DND-41 (cell line): ENCODE measurements at regions not wholly inside any gene's neighbourhood (a gene's known extent, or its start where the extent isn't known, plus 50 kb on each side); places are given as distances from the start of the nearest gene placed in this dataset.

Experiments used
- EZH2 ChIP-seq: IDR thresholded peaks from 3 replicates; pipeline ENCODE4 v1.6.1; 2012; ENCODE audit warnings: borderline replicate concordance, low read depth, mild to moderate bottlenecking, moderate library complexity, low read length, inconsistent platforms; ENCODE audit not compliant: severe bottlenecking
- TF ChIP-seq, protein P1 (sequence below): IDR thresholded peaks from 2 replicates; pipeline ENCODE4 v1.5.1; 2012; ENCODE audit warnings: borderline replicate concordance, low read length, moderate library complexity, mild to moderate bottlenecking; ENCODE audit not compliant: poor library complexity, severe bottlenecking; ENCODE audit errors: extremely low read depth

DNA sequence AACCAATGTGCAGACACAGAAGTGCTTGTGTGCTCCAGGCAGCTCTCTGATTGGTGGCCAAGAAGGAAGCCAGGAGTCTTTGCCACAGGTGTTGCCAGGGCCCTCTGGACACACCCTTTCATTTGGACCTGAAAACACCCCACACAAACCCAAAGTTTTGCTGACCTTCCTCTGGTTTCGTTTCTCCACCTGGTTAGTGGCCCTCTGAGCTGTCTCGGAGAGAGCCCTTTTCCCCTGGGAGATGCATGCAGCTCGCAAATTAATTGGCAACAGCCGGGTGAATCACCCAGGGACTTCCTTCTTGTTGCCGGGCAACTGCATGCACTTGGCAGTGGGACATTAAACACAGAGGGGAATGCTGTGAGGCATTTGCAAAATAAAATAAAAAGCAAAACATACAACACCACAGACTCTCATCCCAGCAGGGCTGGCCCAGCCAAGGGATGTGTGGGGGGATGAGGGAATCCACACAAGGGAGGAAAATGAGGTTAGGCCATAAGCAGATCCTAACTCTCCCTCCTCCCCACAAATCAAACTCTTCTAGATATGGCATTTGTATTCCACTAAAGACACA, 286.6 kb downstream of the SOX9 start:
- TF ChIP-seq, protein P1, sequence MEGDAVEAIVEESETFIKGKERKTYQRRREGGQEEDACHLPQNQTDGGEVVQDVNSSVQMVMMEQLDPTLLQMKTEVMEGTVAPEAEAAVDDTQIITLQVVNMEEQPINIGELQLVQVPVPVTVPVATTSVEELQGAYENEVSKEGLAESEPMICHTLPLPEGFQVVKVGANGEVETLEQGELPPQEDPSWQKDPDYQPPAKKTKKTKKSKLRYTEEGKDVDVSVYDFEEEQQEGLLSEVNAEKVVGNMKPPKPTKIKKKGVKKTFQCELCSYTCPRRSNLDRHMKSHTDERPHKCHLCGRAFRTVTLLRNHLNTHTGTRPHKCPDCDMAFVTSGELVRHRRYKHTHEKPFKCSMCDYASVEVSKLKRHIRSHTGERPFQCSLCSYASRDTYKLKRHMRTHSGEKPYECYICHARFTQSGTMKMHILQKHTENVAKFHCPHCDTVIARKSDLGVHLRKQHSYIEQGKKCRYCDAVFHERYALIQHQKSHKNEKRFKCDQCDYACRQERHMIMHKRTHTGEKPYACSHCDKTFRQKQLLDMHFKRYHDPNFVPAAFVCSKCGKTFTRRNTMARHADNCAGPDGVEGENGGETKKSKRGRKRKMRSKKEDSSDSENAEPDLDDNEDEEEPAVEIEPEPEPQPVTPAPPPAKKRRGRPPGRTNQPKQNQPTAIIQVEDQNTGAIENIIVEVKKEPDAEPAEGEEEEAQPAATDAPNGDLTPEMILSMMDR: no peak
- no peak for TF ChIP-seq EZH2
